GM18505 (cell line): ENCODE measurements at regions not wholly inside any gene's neighbourhood (a gene's known extent, or its start where the extent isn't known, plus 50 kb on each side); places are given as distances from the start of the nearest gene placed in this dataset.

ENCODE experiments used
- ATAC-seq: cut with Tn5 transposase; IDR thresholded peaks from one replicate; pipeline ENCODE4 v1.9.1; 2021; ENCODE audit not compliant: unreplicated experiment
- POLR2A ChIP-seq: IDR thresholded peaks from 4 replicates; pipeline ENCODE4 v1.6.1; 2011; ENCODE audit warnings: borderline replicate concordance; ENCODE audit not compliant: insufficient read depth, insufficient read length; ENCODE audit errors: extremely low read depth

- ATAC-seq, result no peak
- TF ChIP-seq POLR2A, result no peak
Observed at GRCh38 chr19:30310602-30311263, 61.5 kb upstream of the ZNF536 start.

GRCh38 chr19:30311911-30312310 is 60.3 kb upstream of the ZNF536 start:
- TF ChIP-seq POLR2A, result no peak
- no peak for ATAC-seq

- ATAC-seq, result no peak
- TF ChIP-seq POLR2A, result no peak
Observed at GRCh38 chr19:30312582-30313352, 59.4 kb upstream of the ZNF536 start.

GRCh38 chr19:30313353-30313750 is 58.8 kb upstream of the ZNF536 start:
- ATAC-seq, result no peak
- TF ChIP-seq POLR2A, result no peak

GRCh38 chr19:30314056-30314804 is 58.0 kb upstream of the ZNF536 start:
- no peak for ATAC-seq
- TF ChIP-seq POLR2A, result no peak

- ATAC-seq, result no peak
- no peak for TF ChIP-seq POLR2A
Observed at GRCh38 chr19:30314805-30315155, 57.4 kb upstream of the ZNF536 start.

- ATAC-seq, result no peak
- TF ChIP-seq POLR2A, result no peak
Observed at GRCh38 chr19:30315159-30315558, 57.0 kb upstream of the ZNF536 start.

GRCh38 chr19:30316000-30316491 is 56.1 kb upstream of the ZNF536 start:
- ATAC-seq, result no peak
- no peak for TF ChIP-seq POLR2A

GRCh38 chr19:30316560-30317106 is 55.6 kb upstream of the ZNF536 start:
- no peak for ATAC-seq
- no peak for TF ChIP-seq POLR2A

- ATAC-seq, result no peak
Observed at GRCh38 chr19:30317403-30317802, 54.8 kb upstream of the ZNF536 start.

GRCh38 chr19:30318261-30318660 is 53.9 kb upstream of the ZNF536 start:
- no peak for TF ChIP-seq POLR2A
- no peak for ATAC-seq

More at GRCh38 chr19:30317403-30317802, 54.8 kb upstream of the ZNF536 start:
- TF ChIP-seq POLR2A, result no peak

- ATAC-seq, result no peak
- no peak for TF ChIP-seq POLR2A
Observed at GRCh38 chr19:30318936-30319335, 53.2 kb upstream of the ZNF536 start.

- no peak for TF ChIP-seq POLR2A
- ATAC-seq, result no peak
Observed at GRCh38 chr19:30319411-30319810, 52.8 kb upstream of the ZNF536 start.

GRCh38 chr19:30319876-30320275 is 52.3 kb upstream of the ZNF536 start:
- ATAC-seq, result no peak
- TF ChIP-seq POLR2A, result no peak

- no peak for ATAC-seq
- TF ChIP-seq POLR2A, result no peak
Observed at GRCh38 chr19:30320466-30320865, 51.7 kb upstream of the ZNF536 start.
